Subcutaneous abdominal adipose tissue (tissue), 5 donors: ENCODE measurements at regions not wholly inside any gene's neighbourhood (a gene's known extent, or its start where the extent isn't known, plus 50 kb on each side); places are given as distances from the start of the nearest gene placed in this dataset.

Experiments
- H3K27ac ChIP-seq: one replicate; pipeline ENCODE4 v1.7.0; 2013; ENCODE audit warnings: low read depth, mild to moderate bottlenecking, inconsistent platforms, low read length, moderate library complexity
- H3K27me3 ChIP-seq, 5 donors: one replicate each; pipeline ENCODE4 v1.7.0; 2013; ENCODE audit warnings: low read length in 5 of 5, inconsistent platforms in 1 of 5; ENCODE audit not compliant: control insufficient read depth in 5 of 5, insufficient read depth in 4 of 5
- H3K36me3 ChIP-seq, 5 donors: one replicate each; pipeline ENCODE4 v1.7.0; 2013; ENCODE audit warnings: low read length in 5 of 5; ENCODE audit not compliant: control insufficient read depth in 5 of 5, insufficient read depth in 5 of 5
- H3K4me1 ChIP-seq, 5 donors: one replicate each; pipeline ENCODE4 v1.7.0; 2013; ENCODE audit warnings: low read length in 5 of 5, mild to moderate bottlenecking in 3 of 5, moderate library complexity in 1 of 5; ENCODE audit not compliant: control insufficient read depth in 5 of 5, insufficient read depth in 5 of 5
- H3K4me3 ChIP-seq, 5 donors: one replicate each; pipeline ENCODE4 v1.7.0; 2013; ENCODE audit warnings: low read length in 5 of 5, low read depth in 1 of 5
- H3K9ac ChIP-seq, 5 donors: one replicate each; pipeline ENCODE4 v1.7.0; 2013; ENCODE audit warnings: low read length in 5 of 5, mild to moderate bottlenecking in 4 of 5, moderate library complexity in 3 of 5
- H3K9me3 ChIP-seq, 5 donors: one replicate each; pipeline ENCODE4 v1.7.0; 2013; ENCODE audit warnings: low read length in 5 of 5; ENCODE audit not compliant: control insufficient read depth in 5 of 5
- donor health status: healthy.
- donor health status: healthy.
- donor health status: healthy.
- donor health status: healthy.
- donor health status: healthy.

- no peak overlapping the region for H3K27ac ChIP-seq
- H3K4me1 ChIP-seq: peaks cover 0 to 3% (median 0%) of the 10 kb centered on the region in 5 donors
- H3K9ac ChIP-seq: no peak overlapping the region
- H3K36me3 ChIP-seq: no peaks in the 10 kb centered on the region
- no peaks in the 10 kb centered on the region for H3K27me3 ChIP-seq
- no peaks in the 10 kb centered on the region for H3K9me3 ChIP-seq
- H3K4me3 ChIP-seq: no peak overlapping the region
Measured at GRCh38 chr15:95987299-95987698, 343.2 kb upstream of the NR2F2 start.

- peaks cover 0 to 3% (median 0%) of the 10 kb centered on the region in 5 donors for H3K4me1 ChIP-seq
- no peaks in the 10 kb centered on the region for H3K9me3 ChIP-seq
- H3K36me3 ChIP-seq: no peaks in the 10 kb centered on the region
- no peaks in the 10 kb centered on the region for H3K27me3 ChIP-seq
- no peak overlapping the region for H3K9ac ChIP-seq
- no peak overlapping the region for H3K27ac ChIP-seq
- no peak overlapping the region for H3K4me3 ChIP-seq
Measured at GRCh38 chr15:95987886-95988573, 342.5 kb upstream of the NR2F2 start.

GRCh38 chr15:95988574-95988887 lies 342.0 kb upstream of the NR2F2 start:
- Histone ChIP-seq H3K27me3 (no peaks in the 10 kb centered on the region), H3K4me3 (no peak overlapping the region), H3K9me3 (no peaks in the 10 kb centered on the region), H3K27ac (no peak overlapping the region), H3K9ac (no peak overlapping the region), H3K36me3 (no peaks in the 10 kb centered on the region), H3K4me1 (peaks cover 0 to 3% (median 0%) of the 10 kb centered on the region in 5 donors)

- Histone ChIP-seq H3K27ac (no peak overlapping the region), H3K4me3 (no peak overlapping the region), H3K9ac (no peak overlapping the region), H3K36me3 (no peaks in the 10 kb centered on the region), H3K27me3 (no peaks in the 10 kb centered on the region), H3K4me1 (peaks cover 0 to 3% (median 0%) of the 10 kb centered on the region in 5 donors), H3K9me3 (no peaks in the 10 kb centered on the region)
Measured at GRCh38 chr15:95989392-95989791, 341.1 kb upstream of the NR2F2 start.

- Histone ChIP-seq H3K27me3 (no peaks in the 10 kb centered on the region), H3K9ac (no peak overlapping the region), H3K4me3 (no peak overlapping the region), H3K36me3 (no peaks in the 10 kb centered on the region), H3K9me3 (no peaks in the 10 kb centered on the region), H3K27ac (no peak overlapping the region), H3K4me1 (peaks cover 0 to 3% (median 0%) of the 10 kb centered on the region in 5 donors)
Measured at GRCh38 chr15:95990833-95991232, 339.7 kb upstream of the NR2F2 start.

- Histone ChIP-seq H3K36me3 (no peaks in the 10 kb centered on the region), H3K4me3 (no peak overlapping the region), H3K9ac (no peak overlapping the region), H3K9me3 (no peaks in the 10 kb centered on the region), H3K27ac (no peak overlapping the region), H3K27me3 (no peaks in the 10 kb centered on the region), H3K4me1 (no peaks in the 10 kb centered on the region)
Measured at GRCh38 chr15:95994418-95994817, 336.1 kb upstream of the NR2F2 start.

GRCh38 chr15:95995375-95996168 lies 334.9 kb upstream of the NR2F2 start:
- Histone ChIP-seq H3K27ac (no peak overlapping the region), H3K4me3 (no peak overlapping the region), H3K9me3 (no peaks in the 10 kb centered on the region), H3K4me1 (no peaks in the 10 kb centered on the region), H3K9ac (no peak overlapping the region), H3K36me3 (no peaks in the 10 kb centered on the region), H3K27me3 (no peaks in the 10 kb centered on the region)

- no peak overlapping the region for H3K27ac ChIP-seq
- H3K9ac ChIP-seq: no peak overlapping the region
- H3K27me3 ChIP-seq: no peaks in the 10 kb centered on the region
- H3K4me3 ChIP-seq: no peak overlapping the region
- no peaks in the 10 kb centered on the region for H3K9me3 ChIP-seq
- no peaks in the 10 kb centered on the region for H3K4me1 ChIP-seq
- H3K36me3 ChIP-seq: no peaks in the 10 kb centered on the region
Measured at GRCh38 chr15:95996494-95996893, 334.0 kb upstream of the NR2F2 start.

- Histone ChIP-seq H3K27me3 (no peaks in the 10 kb centered on the region), H3K9ac (no peak overlapping the region), H3K4me3 (no peak overlapping the region), H3K36me3 (no peaks in the 10 kb centered on the region), H3K9me3 (no peaks in the 10 kb centered on the region), H3K4me1 (no peaks in the 10 kb centered on the region), H3K27ac (no peak overlapping the region)
Measured at GRCh38 chr15:95998935-95999334, 331.6 kb upstream of the NR2F2 start.
